H9 (cell line): ENCODE measurements at regions not wholly inside any gene's neighbourhood (a gene's known extent, or its start where the extent isn't known, plus 50 kb on each side); places are given as distances from the start of the nearest gene placed in this dataset.
"Not testable (repeated sequence)": the region's sequence is repeated elsewhere in the genome, so short reads cannot be mapped to it uniquely, and the experiment has no call there.

Source experiments
- DNase-seq: peaks from one replicate; pipeline ENCODE4 v3.0.0-alpha.2; 2017
- H2AFZ ChIP-seq: one replicate; pipeline ENCODE4 v1.6.1; 2013; ENCODE audit warnings: mild to moderate bottlenecking, low read length, control low read depth, moderate library complexity
- H2AK5ac ChIP-seq: 2 replicates; pipeline ENCODE4 v1.6.1; 2013; ENCODE audit warnings: low read length, control low read depth, mixed read lengths; ENCODE audit not compliant: insufficient read length
- H2BK120ac ChIP-seq: one replicate; pipeline ENCODE4 v1.6.1; 2013; ENCODE audit warnings: low read depth, mild to moderate bottlenecking, low read length, control low read depth, inconsistent platforms; ENCODE audit not compliant: poor library complexity, severe bottlenecking
- H2BK12ac ChIP-seq: 2 replicates; pipeline ENCODE4 v1.6.1; 2013; ENCODE audit warnings: low read length, control low read depth, mixed read lengths, low read depth; ENCODE audit not compliant: insufficient read length
- H2BK15ac ChIP-seq: 2 replicates; pipeline ENCODE4 v1.6.1; 2013; ENCODE audit warnings: low read depth, low read length, control low read depth
- H2BK20ac ChIP-seq: one replicate; pipeline ENCODE4 v1.6.1; 2013; ENCODE audit warnings: low read depth, mild to moderate bottlenecking, low read length, control low read depth, inconsistent platforms; ENCODE audit not compliant: poor library complexity, severe bottlenecking
- H2BK5ac ChIP-seq: 2 replicates; pipeline ENCODE4 v1.6.1; 2013; ENCODE audit warnings: low read length, control low read depth, mixed read lengths; ENCODE audit not compliant: insufficient read length
- H3K14ac ChIP-seq: 2 replicates; pipeline ENCODE4 v1.6.1; 2013; ENCODE audit warnings: low read length, control low read depth; ENCODE audit not compliant: insufficient read depth
- H3K18ac ChIP-seq: 2 replicates; pipeline ENCODE4 v1.6.1; 2013; ENCODE audit warnings: low read depth, mild to moderate bottlenecking, mixed read lengths, low read length, control low read depth; ENCODE audit not compliant: insufficient read length
- H3K23ac ChIP-seq: 2 replicates; pipeline ENCODE4 v1.6.1; 2013; ENCODE audit warnings: low read length, control low read depth, mixed read lengths, low read depth; ENCODE audit not compliant: insufficient read length
- H3K23me2 ChIP-seq: 2 replicates; pipeline ENCODE4 v1.6.1; 2013; ENCODE audit warnings: low read depth, mild to moderate bottlenecking, mixed read lengths, low read length, control low read depth; ENCODE audit not compliant: insufficient read length, poor library complexity, severe bottlenecking
- H3K27ac ChIP-seq: 2 replicates; pipeline ENCODE4 v1.5.1; 2013; ENCODE audit warnings: low read length, control low read depth, mixed read lengths, low read depth; ENCODE audit not compliant: insufficient read length
- H3K27me3 ChIP-seq: 2 replicates; pipeline ENCODE4 v1.6.1; 2013; ENCODE audit warnings: low read length, control low read depth, inconsistent platforms; ENCODE audit not compliant: insufficient read depth
- H3K4ac ChIP-seq: 2 replicates; pipeline ENCODE4 v1.6.1; 2013; ENCODE audit warnings: low read depth, mild to moderate bottlenecking, control low read depth, inconsistent platforms, low read length, moderate library complexity
- H3K4me1 ChIP-seq: 2 replicates; pipeline ENCODE4 v1.6.1; 2013; ENCODE audit warnings: low read length, control low read depth, inconsistent platforms; ENCODE audit not compliant: insufficient read depth
- H3K4me2 ChIP-seq: 2 replicates; pipeline ENCODE4 v1.6.1; 2013; ENCODE audit warnings: low read length, control low read depth, mixed read lengths; ENCODE audit not compliant: insufficient read length, insufficient read depth
- H3K56ac ChIP-seq: 2 replicates; pipeline ENCODE4 v1.6.1; 2013; ENCODE audit warnings: low read depth, mild to moderate bottlenecking, mixed read lengths, low read length, control low read depth; ENCODE audit not compliant: insufficient read length
- H3K79me1 ChIP-seq: 2 replicates; pipeline ENCODE4 v1.6.1; 2013; ENCODE audit warnings: low read depth, mild to moderate bottlenecking, moderate library complexity, low read length, control low read depth, inconsistent platforms; ENCODE audit not compliant: insufficient read depth, poor library complexity, severe bottlenecking
- H3K79me2 ChIP-seq: 2 replicates; pipeline ENCODE4 v1.6.1; 2013; ENCODE audit warnings: low read length, control low read depth, inconsistent platforms; ENCODE audit not compliant: insufficient read depth
- H3K9ac ChIP-seq: 2 replicates; pipeline ENCODE4 v1.6.1; 2013; ENCODE audit warnings: low read length, control low read depth, mixed read lengths; ENCODE audit not compliant: insufficient read length; ENCODE audit errors: extremely low read depth
- H3K9me3 ChIP-seq: one replicate; pipeline ENCODE4 v1.6.1; 2013; ENCODE audit warnings: low read depth, low read length, inconsistent platforms; ENCODE audit not compliant: control insufficient read depth
- H3T11ph ChIP-seq: one replicate; pipeline ENCODE4 v1.6.1; 2013; ENCODE audit warnings: mild to moderate bottlenecking, low read length, control low read depth, inconsistent platforms
- H4K20me1 ChIP-seq: one replicate; pipeline ENCODE4 v1.6.1; 2013; ENCODE audit not compliant: control insufficient read depth, insufficient read length, insufficient read depth
- H4K5ac ChIP-seq: 2 replicates; pipeline ENCODE4 v1.6.1; 2013; ENCODE audit warnings: low read depth, mild to moderate bottlenecking, mixed read lengths, low read length, control low read depth; ENCODE audit not compliant: insufficient read length
- H4K8ac ChIP-seq: replicated peaks from 2 replicates; pipeline ENCODE4 v1.6.1; 2013; ENCODE audit warnings: low read length, control low read depth, mixed read lengths, low read depth; ENCODE audit not compliant: insufficient read length
- H4K91ac ChIP-seq: 2 replicates; pipeline ENCODE4 v1.6.1; 2013; ENCODE audit warnings: low read depth, mild to moderate bottlenecking, moderate library complexity, mixed read lengths, low read length, control low read depth; ENCODE audit not compliant: insufficient read length
- H3K27ac Mint-ChIP-seq, 3 experiments: 2 replicates in 2 of 3; 3 replicates in 1 of 3; pipeline ENCODE4 v1.8.0; 2020 to 2021; ENCODE audit warnings: mixed read lengths in 3 of 3, mild to moderate bottlenecking in 1 of 3, moderate library complexity in 1 of 3
- H3K27me3 Mint-ChIP-seq: 2 replicates; pipeline ENCODE4 v1.8.0; 2021; ENCODE audit warnings: low read depth, mild to moderate bottlenecking, moderate library complexity, mixed read lengths
- H3K36me3 Mint-ChIP-seq, 3 experiments: 2 replicates in 2 of 3; 3 replicates in 1 of 3; pipeline ENCODE4 v1.8.0; 2020 to 2021; ENCODE audit warnings: low read depth in 3 of 3, mixed read lengths in 3 of 3; ENCODE audit not compliant: insufficient read depth in 1 of 3
- H3K4me1 Mint-ChIP-seq, 2 experiments: 2 replicates each; pipeline ENCODE4 v1.8.0; 2020; ENCODE audit warnings: mixed read lengths in 2 of 2
- H3K4me3 Mint-ChIP-seq, 2 experiments: 2 replicates in 1 of 2; 3 replicates in 1 of 2; pipeline ENCODE4 v1.8.0; 2020 to 2021; ENCODE audit warnings: mild to moderate bottlenecking in 2 of 2, mixed read lengths in 2 of 2, moderate library complexity in 1 of 2
- H3K9me3 Mint-ChIP-seq, 2 experiments: 2 replicates in 1 of 2; 3 replicates in 1 of 2; pipeline ENCODE4 v1.8.0; 2020; ENCODE audit warnings: mild to moderate bottlenecking in 2 of 2, mixed read lengths in 2 of 2, moderate library complexity in 1 of 2
- WGBS: extraction: QIAGEN DNeasy Blood & Tissue Kit; methylation state at CpG from one replicate; pipeline ENCODE4 v1.1.7; 2013; ENCODE audit warnings: missing lambda C conversion rate, low lambda C conversion rate, mixed read lengths; ENCODE audit not compliant: insufficient read length; ENCODE audit errors: extremely low coverage; 5-methylcytosine and 5-hydroxymethylcytosine counted together
- TF ChIP-seq, protein P1 (sequence below): fragments of 200-600 bp; sonication (generic); conservative IDR thresholded peaks from 3 replicates; pipeline ENCODE4 v1.8.0; 2021; ENCODE audit warnings: antibody characterized with exemption, mild to moderate bottlenecking

DNA sequence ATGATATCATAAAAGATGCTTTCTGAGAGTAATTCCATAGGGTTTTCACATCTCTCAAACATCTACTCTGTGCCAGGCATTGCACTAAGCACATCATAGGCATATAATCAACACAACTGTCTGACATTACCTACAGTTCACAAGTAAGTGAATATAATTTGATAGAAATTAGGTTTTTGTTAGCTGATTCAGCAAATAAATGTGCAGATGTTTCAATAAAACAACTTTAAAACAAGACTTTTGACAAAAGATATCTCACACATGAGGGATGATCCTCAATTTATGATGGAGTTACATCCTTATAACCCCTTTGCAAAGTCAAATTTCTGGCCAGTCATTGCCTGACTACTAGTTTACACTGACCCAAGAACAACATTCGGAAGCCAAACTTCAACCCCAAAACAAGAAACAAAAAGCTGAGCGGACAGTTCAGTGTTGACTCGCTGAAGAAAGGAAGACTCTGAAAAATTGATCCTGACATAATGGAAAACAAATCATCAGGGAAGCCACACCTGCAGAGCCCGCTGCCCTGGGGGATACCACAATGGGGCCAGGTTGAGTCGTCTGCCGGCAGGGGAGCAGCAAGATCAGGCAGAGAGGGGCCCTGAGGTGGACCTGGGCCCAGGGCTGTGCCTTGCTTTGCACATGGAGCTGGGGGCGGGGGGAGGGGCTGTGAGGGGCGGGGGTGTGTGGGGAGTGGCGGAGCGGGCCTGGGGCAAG lies 739.2 kb upstream of the GJE1 start:
- Histone ChIP-seq H3K9me3 (no peaks in the 10 kb centered on the region), H2BK5ac (no peak overlapping the region), H3T11ph (no peak overlapping the region), H2BK120ac (no peak overlapping the region), H4K5ac (no peak overlapping the region), H4K91ac (no peak overlapping the region), H3K79me1 (no peaks in the 10 kb centered on the region), H3K23me2 (no peaks in the 10 kb centered on the region), H3K27me3 (no peaks in the 10 kb centered on the region), H3K23ac (no peak overlapping the region), H3K14ac (no peak overlapping the region), H3K18ac (no peak overlapping the region), H2AK5ac (no peak overlapping the region), H3K4me2 (no peak overlapping the region), H4K20me1 (no peaks in the 10 kb centered on the region), H4K8ac (no peak overlapping the region), H3K4me1 (no peaks in the 10 kb centered on the region), H2AFZ (no peak overlapping the region), H3K79me2 (no peaks in the 10 kb centered on the region), H3K27ac (no peak overlapping the region), H2BK20ac (peak overlapping the region; percentile 32), H2BK12ac (no peak overlapping the region), H3K56ac (no peak overlapping the region), H3K4ac (no peak overlapping the region), H3K9ac (no peak overlapping the region), H2BK15ac (no peak overlapping the region)
- no peak for DNase-seq
- peaks cover 7 to 33% (median 16%) of the 10 kb centered on the region in 3 experiments; a peak in 6 of 7 replicates for H3K36me3 Mint-ChIP-seq
- no peak overlapping the region; a peak in 1 of 7 replicates for H3K27ac Mint-ChIP-seq
- H3K4me3 Mint-ChIP-seq, result no peak overlapping the region
- H3K4me1 Mint-ChIP-seq, result peaks cover 14 to 28% of the 10 kb centered on the region in 2 experiments
- WGBS, result no CpG with 5 or more reads among the region's 10 CpGs
- peaks cover 14 to 24% of the 10 kb centered on the region in 2 experiments for H3K9me3 Mint-ChIP-seq
- H3K27me3 Mint-ChIP-seq, result no peaks in the 10 kb centered on the region
- TF ChIP-seq, protein P1, sequence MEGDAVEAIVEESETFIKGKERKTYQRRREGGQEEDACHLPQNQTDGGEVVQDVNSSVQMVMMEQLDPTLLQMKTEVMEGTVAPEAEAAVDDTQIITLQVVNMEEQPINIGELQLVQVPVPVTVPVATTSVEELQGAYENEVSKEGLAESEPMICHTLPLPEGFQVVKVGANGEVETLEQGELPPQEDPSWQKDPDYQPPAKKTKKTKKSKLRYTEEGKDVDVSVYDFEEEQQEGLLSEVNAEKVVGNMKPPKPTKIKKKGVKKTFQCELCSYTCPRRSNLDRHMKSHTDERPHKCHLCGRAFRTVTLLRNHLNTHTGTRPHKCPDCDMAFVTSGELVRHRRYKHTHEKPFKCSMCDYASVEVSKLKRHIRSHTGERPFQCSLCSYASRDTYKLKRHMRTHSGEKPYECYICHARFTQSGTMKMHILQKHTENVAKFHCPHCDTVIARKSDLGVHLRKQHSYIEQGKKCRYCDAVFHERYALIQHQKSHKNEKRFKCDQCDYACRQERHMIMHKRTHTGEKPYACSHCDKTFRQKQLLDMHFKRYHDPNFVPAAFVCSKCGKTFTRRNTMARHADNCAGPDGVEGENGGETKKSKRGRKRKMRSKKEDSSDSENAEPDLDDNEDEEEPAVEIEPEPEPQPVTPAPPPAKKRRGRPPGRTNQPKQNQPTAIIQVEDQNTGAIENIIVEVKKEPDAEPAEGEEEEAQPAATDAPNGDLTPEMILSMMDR, result no peak

DNA sequence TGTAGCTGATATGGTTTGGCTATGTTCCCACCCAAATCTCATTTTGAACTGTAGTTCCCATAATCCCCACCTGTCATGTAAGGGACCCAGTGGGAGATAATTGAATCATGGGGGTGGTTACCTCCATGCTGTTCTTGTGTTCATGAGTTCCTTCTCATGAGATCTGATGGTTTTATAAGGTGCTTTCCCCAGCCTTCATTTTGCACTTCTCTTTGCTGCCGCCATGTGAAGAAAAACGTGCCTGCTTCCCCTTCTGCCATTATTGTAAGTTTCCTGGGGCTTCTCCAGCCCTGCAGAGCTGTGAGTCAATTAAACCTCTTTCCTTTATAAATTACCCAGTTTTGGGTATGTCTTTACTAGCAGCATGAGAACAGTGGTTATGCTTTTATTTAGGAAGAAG lies 741.6 kb upstream of the GJE1 start:
- H4K91ac ChIP-seq, H2BK15ac ChIP-seq, H3K27me3 ChIP-seq, H3K23ac ChIP-seq, H2AK5ac ChIP-seq, H3K18ac ChIP-seq, H3K9ac ChIP-seq, H3T11ph ChIP-seq, H2AFZ ChIP-seq, H3K4ac ChIP-seq, H4K8ac ChIP-seq, H3K4me3 Mint-ChIP-seq, H2BK20ac ChIP-seq, DNase-seq, H3K9me3 ChIP-seq, H4K5ac ChIP-seq, H3K79me1 ChIP-seq, H3K4me2 ChIP-seq, H2BK120ac ChIP-seq, H3K79me2 ChIP-seq, H3K23me2 ChIP-seq, H4K20me1 ChIP-seq, H2BK12ac ChIP-seq, H3K27ac ChIP-seq, H3K4me1 ChIP-seq, H3K27me3 Mint-ChIP-seq, H2BK5ac ChIP-seq, H3K56ac ChIP-seq, H3K14ac ChIP-seq: not testable (repeated sequence)
- peak overlapping the region in 2 of 3 experiments; percentile 62 to 79; a peak in 3 of 7 replicates for H3K27ac Mint-ChIP-seq
- peaks cover 38 to 44% of the 10 kb centered on the region in 2 experiments for H3K9me3 Mint-ChIP-seq
- WGBS, result no CpG with 5 or more reads among the region's 2 CpGs
- peaks cover 19 to 54% (median 35%) of the 10 kb centered on the region in 3 experiments for H3K36me3 Mint-ChIP-seq
- peaks cover 21 to 42% of the 10 kb centered on the region in 2 experiments for H3K4me1 Mint-ChIP-seq
